ENCODE measurements at regions not wholly inside any gene's neighbourhood (a gene's known extent, or its start where the extent isn't known, plus 50 kb on each side); places are given as distances from the start of the nearest gene placed in this dataset.

DNA sequence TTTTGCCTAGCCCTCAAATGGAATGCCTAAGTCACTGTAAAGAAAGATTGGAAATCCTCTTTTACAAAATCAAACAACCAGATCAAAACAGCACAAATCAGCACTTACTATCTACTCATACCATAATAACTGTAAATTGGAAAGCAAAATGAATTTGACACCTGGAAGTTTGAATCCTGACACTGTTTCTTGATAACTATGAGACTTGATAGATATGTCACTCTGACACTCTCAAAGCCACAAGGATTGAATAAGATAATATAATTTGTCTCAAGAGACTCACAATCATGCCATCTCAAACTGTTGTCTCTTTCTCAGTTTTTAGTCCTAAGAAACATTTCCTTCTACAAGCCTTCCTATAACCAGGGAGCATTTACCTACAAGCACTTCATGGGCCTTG, 302.6 kb upstream of the DIAPH2 start:
- TF ChIP-seq GATA3 (IDR thresholded peaks at IDR 0.05; ENCODE audit: low read depth, low read length) (no peak), GATA2 (IDR thresholded peaks at IDR 0.05; ENCODE audit: low read depth, low read length) (no peak)

Measured in SH-SY5Y (cell line).